ENCODE measurements at regions not wholly inside any gene's neighbourhood (a gene's known extent, or its start where the extent isn't known, plus 50 kb on each side); places are given as distances from the start of the nearest gene placed in this dataset.

GRCh38 chr2:77767388-77768076 lies 245.4 kb upstream of the LRRTM4 start:
- TF ChIP-seq, protein P1, sequence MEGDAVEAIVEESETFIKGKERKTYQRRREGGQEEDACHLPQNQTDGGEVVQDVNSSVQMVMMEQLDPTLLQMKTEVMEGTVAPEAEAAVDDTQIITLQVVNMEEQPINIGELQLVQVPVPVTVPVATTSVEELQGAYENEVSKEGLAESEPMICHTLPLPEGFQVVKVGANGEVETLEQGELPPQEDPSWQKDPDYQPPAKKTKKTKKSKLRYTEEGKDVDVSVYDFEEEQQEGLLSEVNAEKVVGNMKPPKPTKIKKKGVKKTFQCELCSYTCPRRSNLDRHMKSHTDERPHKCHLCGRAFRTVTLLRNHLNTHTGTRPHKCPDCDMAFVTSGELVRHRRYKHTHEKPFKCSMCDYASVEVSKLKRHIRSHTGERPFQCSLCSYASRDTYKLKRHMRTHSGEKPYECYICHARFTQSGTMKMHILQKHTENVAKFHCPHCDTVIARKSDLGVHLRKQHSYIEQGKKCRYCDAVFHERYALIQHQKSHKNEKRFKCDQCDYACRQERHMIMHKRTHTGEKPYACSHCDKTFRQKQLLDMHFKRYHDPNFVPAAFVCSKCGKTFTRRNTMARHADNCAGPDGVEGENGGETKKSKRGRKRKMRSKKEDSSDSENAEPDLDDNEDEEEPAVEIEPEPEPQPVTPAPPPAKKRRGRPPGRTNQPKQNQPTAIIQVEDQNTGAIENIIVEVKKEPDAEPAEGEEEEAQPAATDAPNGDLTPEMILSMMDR (IDR thresholded peaks at IDR 0.05; ENCODE audit: low read depth, low read length, missing input control) = no peak
- TF ChIP-seq EGR1 (IDR thresholded peaks at IDR 0.05; ENCODE audit: low read depth in 2 of 2) = no peak
- TF ChIP-seq ZBTB33 (IDR thresholded peaks at IDR 0.05) = no peak
- no peak for TF ChIP-seq SP1 (IDR thresholded peaks at IDR 0.05)
- TF ChIP-seq, protein P2, sequence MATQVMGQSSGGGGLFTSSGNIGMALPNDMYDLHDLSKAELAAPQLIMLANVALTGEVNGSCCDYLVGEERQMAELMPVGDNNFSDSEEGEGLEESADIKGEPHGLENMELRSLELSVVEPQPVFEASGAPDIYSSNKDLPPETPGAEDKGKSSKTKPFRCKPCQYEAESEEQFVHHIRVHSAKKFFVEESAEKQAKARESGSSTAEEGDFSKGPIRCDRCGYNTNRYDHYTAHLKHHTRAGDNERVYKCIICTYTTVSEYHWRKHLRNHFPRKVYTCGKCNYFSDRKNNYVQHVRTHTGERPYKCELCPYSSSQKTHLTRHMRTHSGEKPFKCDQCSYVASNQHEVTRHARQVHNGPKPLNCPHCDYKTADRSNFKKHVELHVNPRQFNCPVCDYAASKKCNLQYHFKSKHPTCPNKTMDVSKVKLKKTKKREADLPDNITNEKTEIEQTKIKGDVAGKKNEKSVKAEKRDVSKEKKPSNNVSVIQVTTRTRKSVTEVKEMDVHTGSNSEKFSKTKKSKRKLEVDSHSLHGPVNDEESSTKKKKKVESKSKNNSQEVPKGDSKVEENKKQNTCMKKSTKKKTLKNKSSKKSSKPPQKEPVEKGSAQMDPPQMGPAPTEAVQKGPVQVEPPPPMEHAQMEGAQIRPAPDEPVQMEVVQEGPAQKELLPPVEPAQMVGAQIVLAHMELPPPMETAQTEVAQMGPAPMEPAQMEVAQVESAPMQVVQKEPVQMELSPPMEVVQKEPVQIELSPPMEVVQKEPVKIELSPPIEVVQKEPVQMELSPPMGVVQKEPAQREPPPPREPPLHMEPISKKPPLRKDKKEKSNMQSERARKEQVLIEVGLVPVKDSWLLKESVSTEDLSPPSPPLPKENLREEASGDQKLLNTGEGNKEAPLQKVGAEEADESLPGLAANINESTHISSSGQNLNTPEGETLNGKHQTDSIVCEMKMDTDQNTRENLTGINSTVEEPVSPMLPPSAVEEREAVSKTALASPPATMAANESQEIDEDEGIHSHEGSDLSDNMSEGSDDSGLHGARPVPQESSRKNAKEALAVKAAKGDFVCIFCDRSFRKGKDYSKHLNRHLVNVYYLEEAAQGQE (IDR thresholded peaks at IDR 0.05) = no peak
- TF ChIP-seq JUND (IDR thresholded peaks at IDR 0.05) = no peak
- no peak for TF ChIP-seq YY1 (IDR thresholded peaks at IDR 0.05)
- no peak for TF ChIP-seq RAD21 (IDR thresholded peaks at IDR 0.05)
- TF ChIP-seq MAX (IDR thresholded peaks at IDR 0.05) = no peak
- TF ChIP-seq, protein P3, sequence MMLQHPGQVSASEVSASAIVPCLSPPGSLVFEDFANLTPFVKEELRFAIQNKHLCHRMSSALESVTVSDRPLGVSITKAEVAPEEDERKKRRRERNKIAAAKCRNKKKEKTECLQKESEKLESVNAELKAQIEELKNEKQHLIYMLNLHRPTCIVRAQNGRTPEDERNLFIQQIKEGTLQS (IDR thresholded peaks at IDR 0.05) = no peak
- TF ChIP-seq GABPA (IDR thresholded peaks at IDR 0.05 in 1 of 2, conservative IDR thresholded peaks at IDR 0.05 in 1 of 2) = no peak
- TF ChIP-seq TAF1 (conservative IDR thresholded peaks at IDR 0.05) = no peak
- TF ChIP-seq HNF4G (IDR thresholded peaks at IDR 0.05) = no peak
- no peak for TF ChIP-seq FOXA1 (IDR thresholded peaks at IDR 0.05)
